Ectodermal cell (in vitro differentiated cells): ENCODE measurements at regions not wholly inside any gene's neighbourhood (a gene's known extent, or its start where the extent isn't known, plus 50 kb on each side); places are given as distances from the start of the nearest gene placed in this dataset.
"Not testable (repeated sequence)": the region's sequence is repeated elsewhere in the genome, so short reads cannot be mapped to it uniquely, and the experiment has no call there.

Source experiments
- H3K27ac ChIP-seq: 2 replicates; pipeline ENCODE4 v1.7.0; 2013; ENCODE audit warnings: mild to moderate bottlenecking, low read depth, low read length; ENCODE audit not compliant: insufficient read depth, poor library complexity, severe bottlenecking
- H3K27me3 ChIP-seq: 2 replicates; pipeline ENCODE4 v1.7.0; 2013; ENCODE audit warnings: mild to moderate bottlenecking, low read length; ENCODE audit not compliant: insufficient read depth, control insufficient read depth, poor library complexity, severe bottlenecking
- H3K36me3 ChIP-seq: one replicate; pipeline ENCODE4 v1.7.0; 2013; ENCODE audit warnings: low read length; ENCODE audit not compliant: control insufficient read depth, insufficient read depth
- H3K4me1 ChIP-seq: one replicate; pipeline ENCODE4 v1.7.0; 2013; ENCODE audit warnings: low read length; ENCODE audit not compliant: control insufficient read depth, insufficient read depth
- H3K4me3 ChIP-seq: 2 replicates; pipeline ENCODE4 v1.7.0; 2013; ENCODE audit warnings: low read depth, low read length, control low read depth; ENCODE audit not compliant: insufficient read depth
- H3K9me3 ChIP-seq: 2 replicates; pipeline ENCODE4 v1.7.0; 2013; ENCODE audit warnings: mild to moderate bottlenecking, low read length, moderate library complexity; ENCODE audit not compliant: control insufficient read depth
- WGBS, 2 experiments: methylation state at CpG; one replicate each; pipeline ENCODE4 v1.1.7; 2013; ENCODE audit warnings: missing lambda C conversion rate in 2 of 2; 5-methylcytosine and 5-hydroxymethylcytosine counted together

DNA sequence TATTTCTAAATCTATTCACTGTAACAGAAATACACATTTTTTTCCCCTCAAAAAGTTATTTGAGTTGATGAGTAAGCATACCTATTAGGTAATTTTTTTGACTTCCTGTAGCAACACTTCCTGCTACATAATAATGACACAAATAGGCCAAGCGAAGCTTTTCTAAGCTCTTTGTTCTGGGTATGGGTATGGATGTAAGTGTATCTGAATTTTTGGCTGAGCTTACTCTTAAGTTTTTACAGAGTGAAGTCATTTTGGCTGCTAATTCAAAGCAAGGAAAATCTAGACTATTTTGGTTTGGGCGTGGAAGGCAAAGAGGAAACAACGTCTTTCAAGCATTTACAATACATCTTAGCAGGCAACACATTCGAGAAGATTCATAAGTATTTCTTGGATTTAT is 1206.0 kb upstream of the FLRT2 start:
- no peaks in the 10 kb centered on the region for H3K9me3 ChIP-seq
- no peaks in the 10 kb centered on the region for H3K4me1 ChIP-seq
- 98 to 100% methylated on average over 3 to 4 of the region's 4 CpGs for WGBS, 2 experiments
- H3K27me3 ChIP-seq: no peaks in the 10 kb centered on the region
- no peaks in the 10 kb centered on the region for H3K36me3 ChIP-seq
- no peak overlapping the region for H3K4me3 ChIP-seq
- no peak overlapping the region for H3K27ac ChIP-seq

GRCh38 chr14:84336433-84336832 is 1193.5 kb upstream of the FLRT2 start:
- H3K4me1 ChIP-seq: no peaks in the 10 kb centered on the region
- H3K9me3 ChIP-seq: no peaks in the 10 kb centered on the region
- no peak overlapping the region for H3K27ac ChIP-seq
- H3K27me3 ChIP-seq: no peaks in the 10 kb centered on the region
- H3K36me3 ChIP-seq: no peaks in the 10 kb centered on the region
- no peak overlapping the region for H3K4me3 ChIP-seq

- H3K4me1 ChIP-seq: no peaks in the 10 kb centered on the region
- no peaks in the 10 kb centered on the region for H3K27me3 ChIP-seq
- H3K36me3 ChIP-seq: no peaks in the 10 kb centered on the region
- H3K27ac ChIP-seq: no peak overlapping the region
- H3K9me3 ChIP-seq: no peaks in the 10 kb centered on the region
- H3K4me3 ChIP-seq: no peak overlapping the region
- WGBS, 2 experiments: 83 to 90% methylated on average over 1 of the region's 1 CpG
Observed at GRCh38 chr14:84340938-84341337, 1189.0 kb upstream of the FLRT2 start.

- not testable (repeated sequence) for H3K9me3 ChIP-seq
Observed at GRCh38 chr14:84341867-84342266, 1188.1 kb upstream of the FLRT2 start.

GRCh38 chr14:84343656-84344055 is 1186.3 kb upstream of the FLRT2 start:
- Histone ChIP-seq H3K27me3 (no peaks in the 10 kb centered on the region), H3K4me1 (no peaks in the 10 kb centered on the region), H3K36me3 (no peaks in the 10 kb centered on the region), H3K4me3 (no peak overlapping the region), H3K9me3 (no peaks in the 10 kb centered on the region), H3K27ac (no peak overlapping the region)
- 93 to 94% methylated on average over 3 of the region's 3 CpGs for WGBS, 2 experiments

More at GRCh38 chr14:84341867-84342266, 1188.1 kb upstream of the FLRT2 start:
- WGBS, 2 experiments: 94 to 98% methylated on average over 3 of the region's 3 CpGs
- H3K4me1 ChIP-seq, H3K27ac ChIP-seq, H3K36me3 ChIP-seq, H3K27me3 ChIP-seq, H3K4me3 ChIP-seq: not testable (repeated sequence)

GRCh38 chr14:84351646-84352045 is 1178.3 kb upstream of the FLRT2 start:
- Histone ChIP-seq H3K27me3 (no peaks in the 10 kb centered on the region), H3K36me3 (no peaks in the 10 kb centered on the region), H3K4me1 (no peaks in the 10 kb centered on the region), H3K9me3 (no peaks in the 10 kb centered on the region), H3K4me3 (no peak overlapping the region), H3K27ac (no peak overlapping the region)

GRCh38 chr14:84361476-84361875 is 1168.5 kb upstream of the FLRT2 start:
- Histone ChIP-seq H3K9me3 (peaks cover 2% of the 10 kb centered on the region), H3K27me3 (no peaks in the 10 kb centered on the region), H3K4me1 (no peaks in the 10 kb centered on the region), H3K36me3 (no peaks in the 10 kb centered on the region), H3K27ac (no peak overlapping the region), H3K4me3 (no peak overlapping the region)
- WGBS, 2 experiments: 87 to 100% methylated on average over 2 of the region's 2 CpGs

DNA sequence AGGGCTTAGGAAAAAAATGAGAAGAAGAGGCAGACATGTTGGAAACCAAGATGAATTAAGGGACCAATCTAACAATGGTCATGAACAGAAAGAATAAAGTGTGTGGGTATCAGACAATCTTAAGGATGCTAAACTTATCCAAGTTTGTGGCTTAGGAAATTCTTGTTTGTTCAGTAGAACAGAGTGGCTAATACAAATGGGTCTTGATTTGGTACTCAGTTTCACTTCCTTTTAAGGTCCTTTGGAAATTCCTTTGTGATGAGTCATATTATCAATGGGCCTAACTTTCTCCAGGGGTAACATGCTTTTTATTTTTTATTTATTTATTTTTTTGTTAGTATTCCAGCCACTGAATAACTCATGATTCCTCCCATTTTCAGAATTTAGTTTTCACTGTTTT is 1154.7 kb upstream of the FLRT2 start:
- no peaks in the 10 kb centered on the region for H3K36me3 ChIP-seq
- H3K9me3 ChIP-seq: no peaks in the 10 kb centered on the region
- no peaks in the 10 kb centered on the region for H3K4me1 ChIP-seq
- no peak overlapping the region for H3K27ac ChIP-seq
- no peaks in the 10 kb centered on the region for H3K27me3 ChIP-seq
- H3K4me3 ChIP-seq: no peak overlapping the region

- no peaks in the 10 kb centered on the region for H3K36me3 ChIP-seq
- no peak overlapping the region for H3K4me3 ChIP-seq
- no peaks in the 10 kb centered on the region for H3K4me1 ChIP-seq
- H3K27me3 ChIP-seq: no peaks in the 10 kb centered on the region
- H3K27ac ChIP-seq: no peak overlapping the region
- 86% methylated on average over 2 to 3 of the region's 3 CpGs for WGBS, 2 experiments
- H3K9me3 ChIP-seq: no peaks in the 10 kb centered on the region
Observed at GRCh38 chr14:84390010-84390409, 1139.9 kb upstream of the FLRT2 start.

DNA sequence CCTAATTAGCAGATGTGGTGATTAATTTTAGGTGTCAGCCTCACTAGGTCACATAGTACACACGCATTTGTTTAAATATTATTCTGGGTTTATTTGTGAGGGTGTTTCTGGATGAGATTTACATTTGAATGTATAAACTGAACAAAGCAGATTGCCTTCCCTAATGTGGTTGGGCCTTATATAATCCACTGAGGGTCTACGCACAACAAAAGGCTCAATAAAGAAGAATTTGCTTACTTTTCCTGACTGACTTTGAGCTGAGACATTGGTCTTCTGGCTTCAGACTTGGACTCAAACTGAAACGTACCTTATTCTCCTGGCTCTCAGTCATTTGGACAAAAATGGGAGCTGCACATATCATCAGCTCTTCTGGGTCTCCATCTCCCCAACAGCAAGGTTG is 1132.3 kb upstream of the FLRT2 start:
- Histone ChIP-seq H3K4me3 (no peak overlapping the region), H3K27me3 (no peaks in the 10 kb centered on the region), H3K36me3 (no peaks in the 10 kb centered on the region), H3K4me1 (no peaks in the 10 kb centered on the region), H3K27ac (no peak overlapping the region), H3K9me3 (no peaks in the 10 kb centered on the region)
- WGBS, 2 experiments: 95 to 97% methylated on average over 2 to 3 of the region's 3 CpGs

GRCh38 chr14:84399296-84399910 is 1130.5 kb upstream of the FLRT2 start:
- Histone ChIP-seq H3K36me3 (no peaks in the 10 kb centered on the region), H3K27me3 (no peaks in the 10 kb centered on the region), H3K4me3 (no peak overlapping the region), H3K9me3 (no peaks in the 10 kb centered on the region), H3K27ac (no peak overlapping the region), H3K4me1 (no peaks in the 10 kb centered on the region)
- WGBS, 2 experiments: 95 to 96% methylated on average over 62 of the region's 62 CpGs
